Fibroblast of the aortic adventitia (primary cell): ENCODE measurements at regions not wholly inside any gene's neighbourhood (a gene's known extent, or its start where the extent isn't known, plus 50 kb on each side); places are given as distances from the start of the nearest gene placed in this dataset.
A peak's percentile ranks its signal among the peaks of the same experiment; 100 is the strongest.
"Not testable (repeated sequence)": the region's sequence is repeated elsewhere in the genome, so short reads cannot be mapped to it uniquely, and the experiment has no call there.

ENCODE experiments used
- DNase-seq: peaks from one replicate; pipeline ENCODE4 v3.0.0-alpha.2; 2010; ENCODE audit warnings: low read depth
- H3K4me3 ChIP-seq: 2 replicates; pipeline ENCODE4 v1.5.1; 2011; ENCODE audit warnings: low read depth, mild to moderate bottlenecking, control low read depth, low read length, moderate library complexity
- CTCF ChIP-seq: IDR thresholded peaks from 2 replicates; pipeline ENCODE4 v1.5.1; 2011; ENCODE audit warnings: mild to moderate bottlenecking, low read length, control low read depth, inconsistent platforms; ENCODE audit not compliant: insufficient read depth

GRCh38 chr11:26930518-26931247 lies 63.2 kb upstream of the FIBIN start:
- DNase-seq, result no peak
- TF ChIP-seq CTCF, result no peak
- no peak overlapping the region for H3K4me3 ChIP-seq

GRCh38 chr11:26931248-26931631 lies 62.7 kb upstream of the FIBIN start:
- DNase-seq, result no peak
- TF ChIP-seq CTCF, result no peak
- no peak overlapping the region for H3K4me3 ChIP-seq

- no peak for TF ChIP-seq CTCF
- no peak overlapping the region for H3K4me3 ChIP-seq
- DNase-seq, result no peak
These were observed 62.0 kb upstream of the FIBIN start for GRCh38 chr11:26931881-26932280.

- DNase-seq, result no peak
- H3K4me3 ChIP-seq, result no peak overlapping the region
- TF ChIP-seq CTCF, result no peak
These were observed 57.8 kb upstream of the FIBIN start for GRCh38 chr11:26936109-26936508.

GRCh38 chr11:26937386-26937785 lies 56.5 kb upstream of the FIBIN start:
- DNase-seq, result peak; percentile 49
- no peak for TF ChIP-seq CTCF
- no peak overlapping the region for H3K4me3 ChIP-seq

GRCh38 chr11:26940501-26940900 lies 53.4 kb upstream of the FIBIN start:
- not testable (repeated sequence) for DNase-seq

GRCh38 chr11:26942356-26942755 lies 51.6 kb upstream of the FIBIN start:
- TF ChIP-seq CTCF, result no peak
- no peak for DNase-seq
- no peak overlapping the region for H3K4me3 ChIP-seq

More at GRCh38 chr11:26940501-26940900, 53.4 kb upstream of the FIBIN start:
- H3K4me3 ChIP-seq, result not testable (repeated sequence)
